ENCODE measurements at regions not wholly inside any gene's neighbourhood (a gene's known extent, or its start where the extent isn't known, plus 50 kb on each side); places are given as distances from the start of the nearest gene placed in this dataset.

- TF ChIP-seq CUX1 (IDR thresholded peaks at IDR 0.05; ENCODE audit: insufficient replicate concordance, low read depth, low read length) (no peak), MEF2B (IDR thresholded peaks at IDR 0.05; ENCODE audit: partially characterized antibody, poor library complexity, severe bottlenecking) (no peak), RELB (IDR thresholded peaks at IDR 0.05; ENCODE audit: low read depth) (no peak)
These were observed 605.1 kb upstream of the ID4 start (continued) for GRCh38 chr6:19231878-19232561.

- H3K4me2 ChIP-seq (ENCODE audit: control insufficient read depth, insufficient read depth) = no peak overlapping the region
- BruUV-seq (replicated peaks) = no TSS peak
- no peak overlapping the region for H3K27ac ChIP-seq (ENCODE audit: control insufficient read depth, insufficient read depth)
- H3K9me3 ChIP-seq (replicated peaks; ENCODE audit: control insufficient read depth, insufficient read depth, low read length) = no peaks in the 10 kb centered on the region; the same call in 2 of the 3 replicates
- WGBS (ENCODE audit: insufficient coverage, insufficient replicate concordance, low lambda C conversion rate, missing lambda C conversion rate) = 0% methylated on average over 1 of the region's 1 CpG
- intact Hi-C loops (cut with micrococcal nuclease; ENCODE audit: unreplicated experiment) = no loop called here
- FAIRE-seq (no peak), ATAC-seq (no peak), DNase-seq (ENCODE audit: low read depth, low spot score) (no peak)
- no peaks in the 10 kb centered on the region for H4K20me1 ChIP-seq (ENCODE audit: control insufficient read depth, insufficient read depth)
- no peak overlapping the region for H2AFZ ChIP-seq (ENCODE audit: control insufficient read depth, low read depth, low read length)
- no peak overlapping the region for H3K4me3 ChIP-seq
- POLR2A ChIA-PET = no interaction called here
- H3K4me1 ChIP-seq (ENCODE audit: control insufficient read depth, insufficient read depth, low read length) = no peaks in the 10 kb centered on the region
- H3K9ac ChIP-seq (ENCODE audit: control insufficient read depth, insufficient read depth, low read length) = no peak overlapping the region
- no peaks in the 10 kb centered on the region for H3K79me2 ChIP-seq (ENCODE audit: control insufficient read depth, insufficient read depth, low read length)
- H3K27me3 ChIP-seq (replicated peaks in 1 of 2; ENCODE audit: control insufficient read depth in 2 of 2, insufficient read depth in 2 of 2, low read length in 1 of 2) = no peaks in the 10 kb centered on the region
- RAD21 ChIA-PET (ENCODE audit: unreplicated experiment) = no interaction called here
- H3K36me3 ChIP-seq (ENCODE audit: control insufficient read depth in 2 of 2, insufficient read depth in 2 of 2, low read length in 1 of 2) = no peaks in the 10 kb centered on the region
- SMC1A ChIA-PET (ENCODE audit: uncharacterized antibody, unreplicated experiment) = no interaction called here
- CTCF ChIA-PET = no interaction called here
- in situ Hi-C loops (cut with MboI) = no loop called here
- no peak for TF ChIP-seq E2F4 (IDR thresholded peaks at IDR 0.05; ENCODE audit: low read depth, low read length)
- no peak for TF ChIP-seq HDAC2 (IDR thresholded peaks at IDR 0.05)
- TF ChIP-seq HDAC6 (IDR thresholded peaks at IDR 0.05; ENCODE audit: unreplicated experiment) = no peak
- no peak for TF ChIP-seq ZNF687 (IDR thresholded peaks at IDR 0.05)
These were observed 591.5 kb upstream of the ID4 start for GRCh38 chr6:19245656-19246055.

Measured in GM12878 (cell line).